Endodermal cell (in vitro differentiated cells): ENCODE measurements at regions not wholly inside any gene's neighbourhood (a gene's known extent, or its start where the extent isn't known, plus 50 kb on each side); places are given as distances from the start of the nearest gene placed in this dataset.

Source experiments
- DNase-seq: peaks from one replicate; pipeline ENCODE4 v3.0.0-alpha.2; 2017
- H3K27ac ChIP-seq: 2 replicates; pipeline ENCODE4 v1.5.1; 2013; ENCODE audit warnings: mild to moderate bottlenecking, low read depth, low read length, moderate library complexity
- H3K27me3 ChIP-seq: 2 replicates; pipeline ENCODE4 v1.6.1; 2013; ENCODE audit warnings: mild to moderate bottlenecking, low read length, moderate library complexity; ENCODE audit not compliant: insufficient read depth, control insufficient read depth, poor library complexity, severe bottlenecking
- H3K36me3 ChIP-seq: 2 replicates; pipeline ENCODE4 v1.7.0; 2013; ENCODE audit warnings: mild to moderate bottlenecking, low read length, moderate library complexity; ENCODE audit not compliant: control insufficient read depth, insufficient read depth
- H3K4me1 ChIP-seq: one replicate; pipeline ENCODE4 v1.7.0; 2013; ENCODE audit warnings: low read length; ENCODE audit not compliant: control insufficient read depth, insufficient read depth
- H3K4me3 ChIP-seq: 2 replicates; pipeline ENCODE4 v1.5.1; 2013; ENCODE audit warnings: mild to moderate bottlenecking, low read length, moderate library complexity
- H3K9ac ChIP-seq: 2 replicates; pipeline ENCODE4 v1.6.1; 2013; ENCODE audit warnings: mild to moderate bottlenecking, low read length, moderate library complexity; ENCODE audit not compliant: poor library complexity, severe bottlenecking; ENCODE audit errors: extremely low read depth
- H3K9me3 ChIP-seq: 2 replicates; pipeline ENCODE4 v1.6.1; 2013; ENCODE audit warnings: mild to moderate bottlenecking, low read length, moderate library complexity; ENCODE audit not compliant: control insufficient read depth
- H3K27ac Mint-ChIP-seq: 2 replicates; pipeline ENCODE4 v1.8.0; 2020; ENCODE audit warnings: mixed read lengths
- H3K27me3 Mint-ChIP-seq: 2 replicates; pipeline ENCODE4 v1.8.0; 2021; ENCODE audit warnings: mild to moderate bottlenecking, mixed read lengths; ENCODE audit not compliant: insufficient read depth
- H3K36me3 Mint-ChIP-seq: 2 replicates; pipeline ENCODE4 v1.8.0; 2020; ENCODE audit warnings: low read depth, mixed read lengths
- H3K4me1 Mint-ChIP-seq: 2 replicates; pipeline ENCODE4 v1.8.0; 2020; ENCODE audit warnings: mixed read lengths
- H3K4me3 Mint-ChIP-seq: 2 replicates; pipeline ENCODE4 v1.8.0; 2020; ENCODE audit warnings: mild to moderate bottlenecking, moderate library complexity, mixed read lengths
- H3K9me3 Mint-ChIP-seq: 2 replicates; pipeline ENCODE4 v1.8.0; 2020; ENCODE audit warnings: mild to moderate bottlenecking, mixed read lengths
- CTCF ChIP-seq: fragments of 200-600 bp; sonication (generic); conservative IDR thresholded peaks from 2 replicates; pipeline ENCODE4 v1.5.0; 2021; ENCODE audit warnings: antibody characterized with exemption, mild to moderate bottlenecking
- WGBS, 2 experiments: methylation state at CpG; one replicate each; pipeline versions ENCODE4 v1.1.5 to v1.1.7; 2013; ENCODE audit warnings: missing lambda C conversion rate in 2 of 2, mixed read lengths in 1 of 2; ENCODE audit not compliant: insufficient coverage in 1 of 2, insufficient read length in 1 of 2; 5-methylcytosine and 5-hydroxymethylcytosine counted together

- no peak overlapping the region for H3K4me3 ChIP-seq
- no peaks in the 10 kb centered on the region for H3K4me1 ChIP-seq
- H3K9ac ChIP-seq = no peak overlapping the region
- no peaks in the 10 kb centered on the region for H3K36me3 Mint-ChIP-seq
- TF ChIP-seq CTCF = no peak
- H3K27me3 Mint-ChIP-seq = no peaks in the 10 kb centered on the region
- no peaks in the 10 kb centered on the region for H3K9me3 Mint-ChIP-seq
- DNase-seq = no peak
- no peaks in the 10 kb centered on the region for H3K27me3 ChIP-seq
- H3K4me3 Mint-ChIP-seq = no peak overlapping the region
- H3K4me1 Mint-ChIP-seq = no peaks in the 10 kb centered on the region
- 97 to 100% methylated on average over 5 to 9 of the region's 9 CpGs for WGBS, 2 experiments
- H3K27ac Mint-ChIP-seq = no peak overlapping the region
- no peak overlapping the region for H3K27ac ChIP-seq
- H3K36me3 ChIP-seq = no peaks in the 10 kb centered on the region
- H3K9me3 ChIP-seq = no peaks in the 10 kb centered on the region
Observed at GRCh38 chr4:187192266-187192665, 468.6 kb upstream of the FAT1 start.

- Histone ChIP-seq H3K27me3 (no peaks in the 10 kb centered on the region), H3K4me1 (no peaks in the 10 kb centered on the region), H3K9ac (no peak overlapping the region), H3K9me3 (no peaks in the 10 kb centered on the region), H3K36me3 (no peaks in the 10 kb centered on the region), H3K27ac (no peak overlapping the region), H3K4me3 (no peak overlapping the region)
- no peaks in the 10 kb centered on the region for H3K36me3 Mint-ChIP-seq
- H3K9me3 Mint-ChIP-seq = no peaks in the 10 kb centered on the region
- H3K4me3 Mint-ChIP-seq = no peak overlapping the region
- TF ChIP-seq CTCF = no peak
- no peaks in the 10 kb centered on the region for H3K4me1 Mint-ChIP-seq
- no peak overlapping the region for H3K27ac Mint-ChIP-seq
- no peak for DNase-seq
- H3K27me3 Mint-ChIP-seq = no peaks in the 10 kb centered on the region
- WGBS, 2 experiments = 58 to 95% methylated on average over 2 to 3 of the region's 3 CpGs
Observed at GRCh38 chr4:187193141-187193540, 469.5 kb upstream of the FAT1 start.

GRCh38 chr4:187204389-187204918, 480.8 kb upstream of the FAT1 start:
- no peak for DNase-seq
- Histone ChIP-seq H3K9ac (no peak overlapping the region), H3K4me3 (no peak overlapping the region), H3K36me3 (no peaks in the 10 kb centered on the region), H3K4me1 (no peaks in the 10 kb centered on the region), H3K27me3 (no peaks in the 10 kb centered on the region), H3K9me3 (no peaks in the 10 kb centered on the region), H3K27ac (no peak overlapping the region)
- Mint-ChIP-seq H3K9me3 (peaks cover 11% of the 10 kb centered on the region), H3K27me3 (no peaks in the 10 kb centered on the region), H3K4me3 (no peak overlapping the region), H3K36me3 (no peaks in the 10 kb centered on the region), H3K27ac (no peak overlapping the region), H3K4me1 (no peaks in the 10 kb centered on the region)
- no peak for TF ChIP-seq CTCF
- 95 to 100% methylated on average over 5 of the region's 5 CpGs for WGBS, 2 experiments
